NCI-H187 treated with DMSO at 0.1 percent for 48 hours (cell line): ENCODE measurements at regions not wholly inside any gene's neighbourhood (a gene's known extent, or its start where the extent isn't known, plus 50 kb on each side); places are given as distances from the start of the nearest gene placed in this dataset.

ENCODE experiments used
- DNase-seq: peaks from one replicate; lab custom pipeline; 2025; lab: John Stamatoyannopoulos, UW

DNA sequence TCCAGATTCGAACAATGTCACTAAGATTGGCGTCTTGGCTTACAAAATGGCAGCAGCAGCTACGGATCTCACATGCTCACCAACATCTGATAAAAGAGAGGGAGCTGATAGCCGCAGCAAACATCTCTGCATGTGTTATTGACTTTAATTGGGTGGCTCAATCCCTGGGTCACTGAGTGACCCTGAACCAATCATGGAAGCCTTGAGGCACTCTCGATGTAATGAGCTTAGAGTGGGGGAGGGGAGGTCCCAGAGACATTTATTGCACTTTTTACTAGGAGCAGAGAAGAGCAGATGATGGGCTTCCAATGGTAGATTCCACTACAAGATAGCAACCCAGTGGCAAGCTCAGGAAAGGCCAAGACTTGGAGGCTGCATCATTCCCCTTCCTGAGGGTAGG is 238.7 kb downstream of the BMP7 start:
- no peak for DNase-seq

DNA sequence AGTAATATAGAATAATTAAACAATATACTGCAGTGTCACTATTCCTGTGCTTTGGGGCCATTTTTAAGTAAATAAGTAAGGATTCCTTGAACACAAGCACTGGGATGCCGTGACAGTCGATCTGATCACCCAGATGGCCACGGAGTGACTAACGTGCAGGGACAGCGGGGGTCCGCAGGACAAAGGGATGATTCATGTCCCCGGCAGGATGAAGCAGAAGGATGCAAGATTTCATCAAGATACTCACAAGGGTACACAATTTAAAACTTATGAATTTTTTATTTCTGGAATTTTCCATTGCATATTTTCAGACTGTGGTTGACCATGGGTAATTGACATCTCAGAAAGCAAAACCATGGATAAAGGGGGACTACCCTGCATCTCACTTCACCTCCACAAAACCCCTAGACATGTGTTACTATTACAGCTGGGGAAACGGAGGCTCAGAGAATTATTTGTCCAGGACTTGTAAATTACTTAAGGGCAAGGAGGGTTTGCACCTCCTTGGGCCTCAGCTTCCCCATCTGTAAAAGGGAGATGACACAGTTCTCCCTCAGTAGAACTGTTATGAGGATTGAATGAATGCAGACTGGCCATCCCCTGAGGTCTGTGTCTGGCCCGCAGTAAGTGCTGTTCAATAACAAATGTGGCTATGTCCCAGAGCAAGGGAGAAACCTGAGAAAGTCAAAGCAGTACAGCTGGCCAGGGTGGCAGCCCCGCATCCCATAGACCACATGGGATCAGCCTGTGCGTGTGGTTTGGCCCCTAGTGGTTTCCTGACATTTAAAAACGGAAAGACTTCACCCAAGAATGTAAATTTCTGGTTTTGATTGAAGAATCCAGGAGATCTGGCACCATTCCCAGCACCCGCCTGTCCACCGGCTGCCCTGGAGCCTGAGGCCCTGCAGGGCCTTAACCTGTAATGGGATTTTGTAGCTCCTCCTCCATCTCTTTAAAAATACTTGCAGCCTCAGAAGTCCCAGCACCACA is 235.5 kb downstream of the BMP7 start:
- DNase-seq, result no peak

DNA sequence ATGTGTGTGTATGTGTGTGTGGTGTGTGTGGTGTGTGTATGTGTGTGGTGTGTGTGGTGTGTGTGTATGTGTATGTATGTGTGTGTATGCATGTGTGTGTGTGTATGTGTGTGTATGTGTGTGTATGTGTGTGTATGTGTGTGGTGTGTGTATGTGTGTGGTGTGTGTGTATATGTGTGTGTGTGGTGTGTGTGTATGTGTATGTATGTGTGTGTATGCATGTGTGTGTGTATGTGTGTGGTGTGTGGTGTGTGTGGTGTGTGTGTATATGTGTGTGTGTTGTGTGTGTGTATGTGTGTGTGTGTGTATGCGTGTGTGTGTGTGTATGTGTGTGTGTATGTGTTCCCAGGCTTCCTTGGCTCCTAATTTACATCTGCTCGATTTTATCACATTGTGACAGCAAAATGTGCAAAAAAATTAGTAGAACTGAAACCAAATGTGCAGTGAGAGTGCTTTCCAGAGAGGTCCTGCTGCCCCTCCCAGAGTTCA is 234.5 kb downstream of the BMP7 start:
- no peak for DNase-seq

DNA sequence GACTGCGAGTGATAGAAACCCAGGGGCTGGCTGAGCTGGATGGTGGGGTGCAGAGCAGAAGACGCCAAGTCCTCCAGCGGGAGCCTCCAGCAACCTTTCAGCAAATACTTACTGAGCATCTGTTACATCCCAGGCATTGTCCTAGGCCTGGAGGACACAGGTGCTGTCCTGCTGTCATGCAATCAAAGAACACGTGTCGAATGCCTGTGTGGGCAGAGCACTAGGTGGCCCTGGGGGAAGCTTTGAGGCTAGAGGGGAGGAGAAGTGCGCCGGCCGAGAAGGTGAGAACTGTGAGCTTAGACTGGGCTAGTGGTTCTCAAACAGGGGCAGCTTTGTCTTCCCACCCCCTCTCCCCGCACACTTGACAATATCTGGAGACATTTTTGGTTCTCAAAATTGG is 233.6 kb downstream of the BMP7 start:
- no peak for DNase-seq

DNA sequence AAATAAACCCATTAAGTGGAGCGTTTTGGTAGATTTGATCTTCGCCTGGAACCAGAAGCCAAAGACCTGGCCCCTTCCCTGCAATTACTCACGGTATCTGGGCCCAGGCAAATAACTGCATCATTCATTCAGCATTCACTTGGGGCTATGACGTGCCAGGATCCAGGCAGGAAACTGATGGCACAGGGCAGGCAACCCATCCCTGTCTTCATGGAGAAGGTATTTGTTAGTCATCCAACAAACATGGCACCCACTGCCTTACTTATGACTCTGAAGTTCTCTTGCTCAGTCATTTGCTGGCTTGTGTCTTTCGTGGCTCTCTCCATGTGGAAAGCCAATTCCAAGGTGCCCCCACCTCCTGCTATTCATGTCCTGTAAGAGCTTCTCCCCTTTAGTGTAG is 232.4 kb downstream of the BMP7 start:
- no peak for DNase-seq

DNA sequence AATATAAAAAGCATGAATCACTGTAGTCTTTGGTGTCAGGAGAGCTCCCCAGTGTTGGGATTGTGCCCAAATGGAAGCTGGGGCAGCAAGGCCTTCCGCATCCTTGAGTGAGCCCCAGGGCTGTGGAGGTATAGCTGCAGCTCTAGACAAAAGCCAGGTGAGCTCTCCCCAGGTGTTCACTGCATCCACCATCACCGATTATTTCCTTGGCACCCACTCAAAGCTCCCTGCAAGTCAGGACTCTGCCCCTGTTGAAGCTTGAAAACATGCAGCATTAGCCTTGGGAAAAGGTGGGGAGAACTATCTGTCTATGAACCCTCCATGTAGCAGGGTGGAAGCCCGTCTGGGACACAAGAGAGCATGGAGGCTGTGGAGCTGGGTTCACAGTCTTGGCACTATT is 228.8 kb downstream of the BMP7 start:
- DNase-seq, result no peak

DNA sequence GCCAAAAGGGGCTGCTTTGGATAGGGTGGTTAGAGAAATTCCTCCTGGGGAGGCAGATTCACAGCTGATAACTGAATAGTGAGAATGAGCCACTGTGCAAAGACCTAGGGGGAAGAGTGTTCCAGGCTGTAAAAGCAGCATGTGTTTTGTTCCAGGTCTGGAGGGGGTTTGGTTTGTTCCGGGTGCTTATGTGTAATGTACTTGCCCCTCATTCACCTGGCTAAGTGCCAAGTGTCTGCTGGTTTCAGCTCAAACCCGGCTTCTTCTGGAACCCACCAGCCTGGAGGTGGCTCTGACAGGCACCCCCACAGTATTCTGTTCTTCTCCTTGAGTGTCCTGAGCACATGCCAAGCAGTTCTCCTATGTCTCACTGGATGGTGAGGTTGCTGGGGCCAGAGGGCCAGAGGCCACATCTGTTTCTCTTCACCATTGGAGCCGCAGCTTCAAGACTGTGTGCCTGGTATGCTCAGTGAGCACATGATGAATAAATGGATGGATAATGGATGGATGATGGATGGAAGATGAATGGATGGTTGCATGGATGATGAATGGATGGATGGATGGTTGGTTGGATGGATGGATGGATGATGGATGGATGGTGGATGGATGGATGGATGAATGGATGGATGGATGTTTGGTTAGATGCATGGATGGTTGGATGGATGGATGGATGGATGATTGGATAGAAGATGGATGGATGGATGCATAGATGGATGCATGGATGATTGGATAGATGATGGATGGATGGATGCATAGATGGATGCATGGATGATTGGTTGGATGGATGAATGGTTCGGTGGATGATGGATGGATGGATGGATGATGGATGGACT is 227.6 kb downstream of the BMP7 start:
- no peak for DNase-seq

DNA sequence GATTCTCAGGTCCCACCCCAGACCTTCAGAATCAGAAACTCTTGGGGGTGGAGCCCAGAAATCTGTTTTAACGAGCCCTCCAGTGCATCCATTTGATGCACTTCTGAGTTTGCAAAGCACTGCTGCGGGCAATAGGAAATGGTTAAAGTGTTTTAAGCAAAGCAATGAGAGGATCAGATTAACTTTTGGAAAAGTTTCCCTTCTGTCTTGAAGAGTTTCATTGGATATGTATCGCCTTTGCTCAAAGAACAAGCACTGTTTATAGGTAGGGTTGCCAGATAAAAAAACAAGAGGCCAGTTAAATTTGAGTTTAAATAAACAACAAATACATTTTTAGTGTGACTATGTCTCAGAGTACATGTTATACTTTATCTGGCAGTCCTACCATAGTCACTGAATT is 226.0 kb downstream of the BMP7 start:
- DNase-seq, result no peak

DNA sequence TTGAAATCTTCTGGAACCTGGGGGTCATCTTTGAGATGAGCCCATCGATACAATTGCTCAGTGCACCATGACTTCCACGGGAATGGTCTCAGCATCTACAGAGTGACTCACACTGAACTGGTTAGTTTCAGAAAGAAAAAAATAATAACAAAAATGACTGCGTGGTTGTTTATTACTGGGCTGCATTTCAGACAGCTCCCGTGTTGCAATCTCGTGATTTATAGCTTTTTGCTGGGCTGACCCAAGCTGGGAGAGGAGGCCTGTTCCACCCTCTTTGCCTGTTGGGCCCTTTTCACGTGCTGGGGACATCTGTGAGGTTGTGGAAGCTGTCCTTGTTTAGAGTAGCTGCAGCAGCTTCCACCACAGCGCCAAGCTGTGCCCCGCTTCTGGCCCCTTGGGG is 225.5 kb downstream of the BMP7 start:
- DNase-seq, result no peak

DNA sequence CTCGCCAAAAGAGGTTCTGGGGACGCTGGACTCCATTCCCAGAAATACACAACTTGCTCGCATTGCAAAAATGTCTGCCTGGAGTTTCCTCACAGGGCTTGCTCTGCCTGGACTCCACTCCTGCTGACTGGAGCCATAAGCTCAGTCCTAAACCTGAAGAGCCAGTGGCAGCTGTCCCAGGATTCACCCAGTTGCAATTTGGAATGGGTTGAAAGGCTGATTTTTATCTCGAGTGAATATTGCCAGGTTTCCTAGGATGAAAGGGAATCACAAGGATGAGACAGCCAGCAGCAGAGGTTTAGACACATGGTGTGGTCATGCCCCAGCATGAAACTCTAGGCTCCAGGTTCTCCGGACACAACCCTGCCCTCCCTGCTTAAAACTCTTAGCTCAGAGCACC is 223.3 kb downstream of the BMP7 start:
- no peak for DNase-seq

DNA sequence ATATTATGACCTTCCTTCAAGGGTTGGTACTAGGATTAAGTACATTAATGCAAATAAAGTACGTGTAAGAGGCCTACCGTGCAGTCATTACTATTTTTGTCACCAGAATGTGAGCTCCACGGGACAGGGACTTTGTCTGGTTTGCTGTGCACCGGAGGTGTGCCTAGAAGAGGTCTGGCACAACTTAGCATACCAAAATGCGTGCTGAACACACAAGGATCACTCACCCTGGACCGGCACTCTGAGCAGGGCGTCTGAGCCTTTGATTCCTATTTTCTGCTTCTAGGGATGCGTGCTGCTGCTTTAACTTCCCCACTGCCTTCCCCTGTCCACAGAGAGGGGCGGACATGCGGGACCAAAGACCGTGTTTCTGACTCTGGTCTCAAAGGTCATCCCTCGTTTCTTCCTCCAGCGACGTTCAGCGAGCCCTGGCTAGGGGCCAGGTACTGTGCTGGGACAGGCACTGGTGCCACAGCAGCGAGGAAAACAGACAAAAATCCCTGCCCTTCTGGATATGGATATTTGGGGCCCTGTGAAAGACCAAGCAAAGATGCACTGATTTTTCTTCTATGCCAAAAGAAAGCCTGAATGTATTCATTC is 222.7 kb downstream of the BMP7 start:
- DNase-seq, result no peak

DNA sequence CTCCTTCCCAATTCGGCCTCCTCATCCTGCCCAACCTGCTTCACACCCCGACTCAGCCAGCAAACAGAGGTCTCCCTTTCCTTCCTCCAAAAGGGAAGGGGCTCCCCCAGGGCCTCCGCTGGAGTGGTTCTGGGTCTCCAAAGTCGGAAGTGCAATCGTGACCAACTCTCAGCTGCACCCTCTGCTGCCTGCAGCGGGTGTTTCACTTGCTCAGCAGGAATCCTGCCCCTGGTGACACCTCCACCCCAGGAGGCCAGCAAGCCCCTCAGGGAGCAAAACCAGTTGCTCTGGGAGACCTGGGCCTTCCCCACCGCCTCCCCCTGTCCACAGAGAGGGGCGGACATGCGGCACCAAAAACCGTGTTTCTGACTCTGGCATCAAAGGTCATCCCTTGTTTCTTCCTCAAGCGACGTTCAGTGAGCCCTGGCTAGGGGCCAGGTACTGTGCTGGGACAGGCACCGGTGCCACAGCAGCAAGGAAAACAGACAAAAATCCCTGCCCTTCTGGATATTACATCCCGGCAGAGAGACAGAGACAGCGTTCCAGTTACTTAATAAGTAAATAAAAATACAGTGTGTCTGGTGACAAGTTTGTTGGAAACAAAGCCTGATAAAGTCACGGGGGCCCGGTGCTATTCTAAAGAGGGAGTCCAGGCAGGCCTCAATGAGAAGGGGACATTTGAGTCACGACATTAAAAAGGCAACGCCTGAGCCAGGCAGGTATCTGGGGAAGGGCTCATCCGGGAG is 219.0 kb downstream of the BMP7 start:
- no peak for DNase-seq

DNA sequence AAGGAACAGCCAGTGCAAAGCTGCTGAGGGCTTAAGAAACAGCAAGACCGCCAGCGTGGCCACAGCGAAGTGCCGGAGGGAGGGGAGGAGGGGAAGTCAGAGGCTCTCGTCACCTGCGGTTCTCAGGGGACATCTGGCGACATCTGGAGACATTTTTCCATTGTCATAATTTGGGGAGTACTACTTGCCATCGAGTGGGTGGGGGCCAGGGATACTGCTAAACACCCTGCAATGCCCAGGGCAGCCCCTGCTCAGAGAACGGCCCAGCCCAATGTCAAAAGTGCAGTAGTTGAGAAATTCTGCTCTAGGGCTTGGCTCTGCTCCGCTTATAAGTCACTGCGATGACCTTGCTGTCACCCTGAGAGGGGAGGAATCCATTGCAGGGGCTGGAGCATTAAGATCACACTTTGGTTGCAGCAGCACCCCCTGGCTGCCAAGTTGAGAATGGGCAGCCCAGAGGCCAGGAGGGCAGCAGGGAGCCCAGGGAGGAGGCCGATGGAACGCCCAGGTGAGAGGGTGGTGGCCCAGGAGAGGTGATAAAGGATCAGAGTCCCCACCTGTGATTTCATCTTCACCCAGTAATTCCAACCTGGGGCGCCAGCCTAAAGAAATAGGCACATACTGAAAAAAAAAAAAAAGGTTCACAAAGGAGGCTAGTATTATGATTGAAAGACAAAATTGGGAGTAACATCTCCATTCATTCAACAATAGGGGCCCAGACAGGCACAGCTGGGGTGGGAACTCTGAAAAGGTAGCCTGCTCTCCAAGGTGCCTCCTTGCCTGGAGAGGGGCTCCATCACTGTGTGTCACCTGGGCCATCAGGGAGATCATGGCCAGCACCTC is 218.2 kb downstream of the BMP7 start:
- DNase-seq, result no peak

DNA sequence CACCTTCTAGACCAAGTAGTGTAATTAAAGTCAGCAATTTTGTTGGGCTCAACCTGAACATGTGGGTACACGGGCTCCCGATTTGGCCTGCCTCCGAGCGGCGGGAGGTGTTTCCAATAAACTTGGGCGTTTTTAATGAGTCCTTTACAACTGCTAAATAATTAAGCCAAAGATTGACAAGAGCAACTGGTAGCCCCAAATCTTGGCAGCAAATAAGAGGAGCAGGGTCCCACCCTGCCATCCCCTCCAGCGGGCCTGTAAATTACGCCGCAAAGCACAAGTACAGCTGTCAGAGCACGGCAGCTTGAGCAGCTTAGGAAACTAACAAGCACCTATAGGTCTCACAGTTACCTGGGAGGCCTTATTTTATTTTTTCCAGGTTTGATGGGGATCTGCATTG is 217.1 kb downstream of the BMP7 start:
- no peak for DNase-seq

DNA sequence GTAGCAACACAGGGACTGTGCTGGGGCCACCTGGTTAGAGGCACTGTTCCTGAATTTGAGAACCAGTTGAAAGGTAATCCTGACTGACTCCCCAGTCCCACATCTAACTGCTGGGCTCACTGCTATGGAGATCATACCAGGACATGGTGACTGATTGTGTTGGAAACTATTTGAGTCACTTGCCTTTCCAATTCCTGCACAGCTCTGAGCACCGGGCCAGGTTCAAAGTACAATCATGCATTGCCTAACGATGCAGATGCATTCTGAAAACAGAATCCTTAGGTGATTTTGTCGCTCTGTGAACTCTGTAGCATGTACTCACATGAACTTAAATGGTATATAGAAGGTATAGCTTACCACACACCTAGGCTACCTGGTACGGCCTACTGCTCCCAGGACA is 215.3 kb downstream of the BMP7 start:
- no peak for DNase-seq

DNA sequence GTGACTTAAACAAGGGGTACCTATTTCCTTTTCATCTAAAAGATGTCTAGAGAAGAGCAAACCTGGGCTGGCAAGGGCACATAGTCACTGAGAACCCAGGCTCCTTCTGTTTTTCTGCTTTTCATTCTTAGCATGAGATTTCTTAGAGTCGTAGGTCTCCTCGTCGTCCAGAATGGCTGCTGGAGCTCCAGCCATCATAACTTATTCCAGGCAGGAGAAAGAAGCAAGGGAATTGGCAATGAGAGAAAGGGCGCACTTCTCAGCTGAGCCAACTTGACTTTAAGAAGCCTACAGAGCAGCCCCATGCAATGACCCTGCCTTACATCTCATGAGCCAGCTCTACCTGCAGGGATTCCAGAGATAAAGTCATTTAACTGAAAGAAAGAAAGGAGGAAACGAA is 213.4 kb downstream of the BMP7 start:
- no peak for DNase-seq

DNA sequence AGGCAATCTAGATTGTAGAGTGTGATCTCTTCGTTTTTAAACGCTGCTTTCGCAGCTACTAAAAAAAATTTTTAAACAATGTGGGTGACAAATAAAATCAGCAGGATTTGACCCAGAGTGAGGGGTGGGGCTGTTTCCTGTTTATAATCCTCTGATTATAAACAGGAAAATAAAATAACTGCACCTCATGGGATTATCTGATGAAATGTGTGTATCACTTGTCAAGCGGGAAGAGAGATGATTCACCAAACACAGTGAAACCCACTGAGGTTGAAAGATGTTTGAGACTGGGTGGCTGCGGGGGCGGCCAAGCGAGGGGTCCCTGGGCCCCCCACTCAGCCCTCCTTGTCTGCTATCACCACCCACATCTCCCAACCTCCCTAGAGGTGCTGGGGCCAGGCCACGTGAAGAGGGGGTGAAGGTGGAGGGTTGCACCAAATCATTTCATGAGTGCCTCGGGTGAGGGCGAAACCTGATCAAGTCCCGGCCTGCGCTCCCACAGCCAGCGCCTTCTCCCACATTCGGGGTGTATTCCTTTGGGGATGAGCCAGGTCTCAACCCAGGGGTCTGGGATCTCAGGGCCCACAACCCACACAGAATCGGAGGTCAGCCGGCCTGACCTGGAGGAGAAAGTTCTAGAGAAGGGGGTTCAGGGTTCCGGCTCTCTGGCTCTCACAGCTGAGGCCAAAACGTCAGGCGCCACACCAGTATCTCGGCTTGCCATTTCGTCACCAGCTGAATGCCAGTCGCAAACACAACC is 212.5 kb downstream of the BMP7 start:
- DNase-seq, result no peak

DNA sequence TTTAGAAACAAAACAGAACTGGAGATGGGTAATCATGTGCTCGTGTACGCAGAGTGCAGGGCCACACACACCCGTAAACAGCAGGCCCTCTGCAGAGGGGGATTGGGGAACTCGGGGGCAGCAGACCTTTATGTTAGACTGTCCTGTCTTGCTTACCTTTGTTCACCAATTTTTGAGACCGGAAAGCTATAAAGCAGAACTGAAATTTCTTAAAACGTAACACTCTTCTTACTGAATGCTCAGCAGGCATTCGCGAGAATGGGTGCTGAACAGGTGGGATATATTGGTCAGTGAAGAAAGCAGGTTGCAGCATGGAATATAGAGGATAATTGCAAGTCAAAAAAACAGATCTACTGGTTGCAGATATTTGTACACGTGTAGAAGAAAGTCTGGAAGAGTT is 211.1 kb downstream of the BMP7 start:
- no peak for DNase-seq

DNA sequence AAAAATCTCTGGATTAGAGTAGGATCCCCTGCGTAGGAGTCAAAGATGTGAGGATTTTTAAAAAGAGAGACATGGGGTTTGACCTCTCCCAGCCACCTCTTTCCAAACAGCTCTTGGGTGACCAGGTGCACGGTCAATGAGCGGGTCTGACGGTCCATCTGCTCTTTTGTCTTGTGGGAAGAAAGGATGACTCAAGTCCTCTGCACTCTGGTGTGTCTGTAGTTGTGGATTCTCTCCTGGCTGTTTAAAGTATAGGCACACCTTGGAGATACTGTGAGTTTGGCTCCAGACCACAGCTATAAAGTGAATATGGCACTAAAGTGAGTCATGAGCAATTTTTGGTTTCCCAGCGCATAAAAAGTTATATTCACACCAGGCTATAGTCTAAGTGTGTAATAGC is 209.8 kb downstream of the BMP7 start:
- DNase-seq, result no peak

DNA sequence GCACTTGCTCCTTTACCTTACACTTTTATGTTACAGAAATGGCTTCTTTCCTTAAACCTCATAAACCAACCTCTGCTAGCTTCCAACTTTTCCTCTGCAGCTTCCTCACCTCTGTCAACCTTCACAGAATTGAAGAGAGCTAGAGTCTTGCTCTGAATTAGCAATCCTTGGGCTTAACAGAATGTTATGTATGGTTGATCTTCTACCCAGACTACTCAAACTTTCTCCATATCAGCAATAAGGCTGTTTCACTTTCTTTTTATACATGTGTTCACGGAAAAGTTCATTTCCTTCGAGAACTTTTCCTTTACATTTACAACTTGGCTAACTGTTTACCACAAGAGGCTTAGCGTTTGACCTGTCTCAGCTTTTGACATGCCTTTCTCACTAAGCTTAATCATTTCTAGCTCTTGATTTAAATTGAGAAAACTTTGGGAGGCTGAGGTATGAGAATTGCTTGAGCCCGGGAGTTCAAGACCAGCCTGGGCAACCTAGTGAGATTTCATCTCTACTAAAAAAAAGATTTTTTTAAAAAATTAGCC is 207.3 kb downstream of the BMP7 start:
- DNase-seq, result no peak
